Femur (tissue), 1 donor: ENCODE measurements at regions not wholly inside any gene's neighbourhood (a gene's known extent, or its start where the extent isn't known, plus 50 kb on each side); places are given as distances from the start of the nearest gene placed in this dataset.

Experiments used
- DNase-seq: peaks from one replicate; pipeline ENCODE4 v3.0.0-alpha.2; 2017

GRCh38 chr6:168130697-168131371 lies 51.8 kb upstream of the FRMD1 start:
- DNase-seq, result peak; percentile 14

GRCh38 chr6:168130168-168130696 lies 51.2 kb upstream of the FRMD1 start:
- peak; percentile 15 for DNase-seq

- peak; percentile 17 for DNase-seq
These were observed 50.5 kb upstream of the FRMD1 start for GRCh38 chr6:168129292-168130167.

- peak; percentile 11 for DNase-seq
These were observed 49.7 kb upstream of the FRMD1 start for GRCh38 chr6:168128631-168129291.
